ENCODE measurements at regions not wholly inside any gene's neighbourhood (a gene's known extent, or its start where the extent isn't known, plus 50 kb on each side); places are given as distances from the start of the nearest gene placed in this dataset.

GRCh38 chr2:129881786-129882396 lies 97.6 kb upstream of the RAB6C start:
- TF ChIP-seq CTCF (IDR thresholded peaks at IDR 0.05) = no peak
- no peak for TF ChIP-seq EZH2 (IDR thresholded peaks at IDR 0.05)
- no peak for TF ChIP-seq EZH2phosphoT487 (IDR thresholded peaks at IDR 0.05)

Data from neural progenitor cell (in vitro differentiated cells).